DMS 273 (cell line): ENCODE measurements at regions not wholly inside any gene's neighbourhood (a gene's known extent, or its start where the extent isn't known, plus 50 kb on each side); places are given as distances from the start of the nearest gene placed in this dataset.
"Not testable (repeated sequence)": the region's sequence is repeated elsewhere in the genome, so short reads cannot be mapped to it uniquely, and the experiment has no call there.

ENCODE experiments used
- DNase-seq: peaks from one replicate; lab custom pipeline; 2025; ENCODE audit not compliant: unreplicated experiment; lab: John Stamatoyannopoulos, UW

- DNase-seq: peak; percentile 37
Measured at GRCh38 chr18:26654616-26655524, 106.5 kb upstream of the KCTD1 start.

DNA sequence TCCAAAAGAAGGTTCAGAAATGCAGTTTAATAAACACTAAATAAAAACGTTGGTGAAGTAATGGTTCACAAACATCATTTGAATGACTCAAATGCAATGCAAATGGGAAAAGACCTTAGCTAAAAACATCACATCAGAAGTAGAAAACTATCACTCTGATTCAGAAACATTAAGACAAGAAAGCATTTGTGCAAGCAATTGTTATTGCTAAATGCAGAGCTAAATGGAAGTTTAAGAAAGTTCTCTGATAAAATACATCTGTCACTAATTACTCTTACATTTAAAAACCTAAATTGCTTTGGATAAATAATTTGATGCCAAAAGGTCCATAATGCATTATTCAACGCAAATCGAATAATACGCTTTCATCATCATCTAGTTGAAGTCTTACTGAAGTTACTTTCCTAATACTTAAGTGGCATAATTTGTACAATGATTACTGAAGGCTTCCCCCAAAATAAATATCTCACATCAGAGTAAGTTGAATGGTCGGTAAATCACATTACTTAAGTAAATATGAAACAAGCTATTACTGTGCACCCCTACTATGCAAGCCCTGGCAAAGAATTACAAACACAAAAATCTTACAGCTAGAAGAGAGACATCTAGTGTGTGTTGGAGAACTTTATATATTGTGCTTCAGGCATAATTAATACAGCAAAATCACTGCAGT, 105.7 kb upstream of the KCTD1 start:
- DNase-seq: no peak

- DNase-seq: no peak
Measured at GRCh38 chr18:26652501-26652900, 104.1 kb upstream of the KCTD1 start.

DNA sequence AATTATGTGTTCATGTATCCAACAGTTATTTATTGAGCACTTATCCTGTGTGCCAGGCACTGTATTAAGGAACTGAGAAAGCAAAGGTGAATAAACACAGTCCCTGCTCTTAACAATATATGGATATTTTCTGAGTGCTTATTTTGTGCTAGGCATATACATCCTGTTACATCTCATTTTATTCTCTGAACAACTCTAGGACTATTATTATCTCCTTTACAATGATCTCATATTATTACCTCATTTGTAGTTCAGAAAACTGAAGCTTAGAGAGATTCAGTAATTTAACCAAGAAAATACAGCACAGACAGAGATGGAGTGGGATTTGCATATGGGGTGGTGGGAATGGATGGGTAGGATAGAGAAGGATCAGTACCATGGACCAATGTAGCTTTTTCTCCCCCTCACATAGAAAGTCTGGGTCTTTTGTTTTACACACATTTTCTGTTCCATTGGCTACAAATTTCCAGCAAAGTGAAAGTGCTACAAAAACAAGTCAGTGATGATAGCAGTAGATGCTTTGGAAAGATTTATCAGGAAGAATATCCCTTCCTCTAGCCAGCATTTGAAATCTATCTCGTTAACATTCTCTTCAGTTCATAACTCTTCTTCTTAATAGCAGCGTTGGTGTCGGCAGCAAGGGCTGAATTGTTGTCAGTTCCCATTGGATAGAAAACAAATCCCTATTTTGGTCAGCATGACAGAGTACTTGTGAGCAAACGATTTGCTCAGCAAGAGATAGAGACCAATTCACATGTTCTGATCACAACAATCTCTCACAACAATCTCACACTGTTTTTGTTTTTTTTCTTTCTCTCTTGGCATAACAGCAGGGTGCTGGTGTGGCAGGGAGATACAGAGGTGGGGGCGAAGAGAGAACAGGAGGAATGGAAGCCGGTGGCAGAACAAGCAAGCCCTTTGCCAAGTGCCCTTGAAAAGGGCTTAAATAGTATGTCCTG, 102.2 kb upstream of the KCTD1 start:
- DNase-seq: no peak

DNA sequence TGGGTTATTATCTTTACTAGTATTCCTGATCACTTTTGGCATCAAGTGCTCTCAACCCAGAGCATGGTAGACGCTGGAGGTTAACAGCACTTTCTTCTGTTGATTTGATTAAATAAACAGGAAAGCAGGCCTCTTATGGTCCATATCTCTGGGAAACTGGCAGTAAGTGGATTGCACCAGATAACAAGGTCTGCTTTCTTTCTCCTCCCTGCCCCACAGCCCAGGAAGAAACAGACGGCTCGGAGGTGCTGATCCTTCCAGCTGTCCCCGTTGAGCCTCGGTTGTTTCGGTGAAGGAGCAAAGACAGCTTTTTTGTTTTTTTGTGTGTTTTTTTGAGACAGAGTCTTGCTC, 100.8 kb upstream of the KCTD1 start:
- DNase-seq: no peak

DNA sequence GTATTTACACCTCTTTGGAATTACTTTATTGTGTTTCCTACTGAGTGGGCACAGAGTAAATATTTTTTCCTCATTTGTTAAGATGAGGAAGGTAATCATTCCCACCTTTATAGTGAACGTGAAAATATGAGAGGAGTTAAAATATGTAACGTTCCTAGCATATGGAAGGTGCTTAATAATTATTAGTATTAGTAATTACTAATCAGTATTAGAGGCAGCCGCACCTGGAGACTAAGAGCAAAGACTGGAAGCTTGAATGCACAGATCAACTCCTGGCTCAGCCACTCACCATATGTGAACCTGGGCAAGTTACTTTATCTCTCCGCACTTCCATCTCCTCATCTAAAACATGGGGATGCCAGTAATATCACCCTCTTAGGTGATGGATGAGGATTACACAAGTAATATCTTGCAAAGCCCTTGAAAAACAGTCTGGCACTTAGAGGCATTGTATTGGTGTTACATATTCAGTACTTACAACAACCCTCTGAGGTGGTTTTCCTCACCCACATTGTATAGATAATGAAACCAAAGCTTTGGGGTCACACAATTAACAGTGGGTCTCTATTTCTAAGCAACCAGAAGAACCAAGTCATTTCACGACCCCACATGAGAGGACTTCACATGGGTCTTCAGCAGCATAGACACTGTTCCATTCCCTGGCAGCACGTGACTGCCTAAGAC, 100.3 kb upstream of the KCTD1 start:
- no peak for DNase-seq

DNA sequence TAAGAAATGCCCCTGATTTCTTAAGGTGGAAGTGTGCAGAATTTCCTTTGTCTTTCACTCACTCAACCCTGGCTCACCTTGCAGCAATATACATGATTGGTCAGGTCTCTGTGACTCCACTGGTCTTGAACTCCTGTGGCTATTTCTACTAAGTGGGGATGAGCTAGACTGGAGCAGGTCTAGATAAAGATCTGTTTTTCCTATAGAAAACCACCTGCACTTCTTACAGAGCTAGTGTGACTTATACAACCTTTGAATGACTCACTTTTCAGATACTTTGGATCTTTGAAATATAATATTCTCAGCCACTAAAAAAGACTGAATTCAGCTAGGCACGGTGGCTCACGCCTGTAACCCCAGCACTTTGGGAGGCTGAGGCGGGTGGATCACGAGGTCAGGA, 98.5 kb upstream of the KCTD1 start:
- no peak for DNase-seq

GRCh38 chr18:26642440-26643348, 94.3 kb upstream of the KCTD1 start:
- no peak for DNase-seq

GRCh38 chr18:26640541-26640940, 92.2 kb upstream of the KCTD1 start:
- DNase-seq: no peak

GRCh38 chr18:26639149-26639548, 90.8 kb upstream of the KCTD1 start:
- no peak for DNase-seq

DNA sequence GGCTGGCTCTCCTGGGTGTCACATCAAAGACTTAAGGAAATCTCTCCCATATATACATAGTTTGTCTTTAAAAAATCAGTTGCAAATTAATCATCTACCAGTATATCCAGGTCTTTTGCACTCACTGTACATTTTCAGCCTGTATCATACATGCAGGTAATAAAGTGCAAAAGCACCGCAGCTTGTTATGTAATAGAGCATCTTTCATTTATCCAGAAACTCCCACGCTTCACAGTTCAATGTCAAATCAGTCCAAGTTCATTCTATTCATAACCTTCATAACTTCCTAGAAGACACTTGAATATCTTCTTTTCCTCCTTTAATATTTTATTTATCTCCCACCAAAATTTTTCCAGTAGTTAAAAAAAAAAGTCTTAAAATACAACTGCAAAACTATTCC, 89.6 kb upstream of the KCTD1 start:
- no peak for DNase-seq

DNA sequence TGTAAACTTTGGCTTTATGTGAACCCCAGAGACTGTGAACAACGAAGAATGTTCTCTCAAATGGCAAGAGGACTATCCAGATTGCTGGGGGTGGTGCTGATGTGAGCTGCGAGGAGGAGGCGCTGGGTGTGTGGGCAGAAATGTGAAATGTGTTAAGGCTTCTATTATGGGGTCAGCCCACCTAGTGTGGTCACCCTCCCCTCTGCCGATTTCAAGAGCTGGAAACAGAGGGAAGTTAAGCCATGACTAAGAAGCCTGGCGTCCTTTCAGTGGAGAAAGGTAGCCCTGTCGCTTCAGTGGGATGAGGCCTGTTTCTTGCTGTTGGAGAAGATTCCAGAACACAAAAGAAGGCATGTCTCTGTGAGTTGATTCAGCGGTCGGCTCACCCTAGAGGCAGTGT, 89.0 kb upstream of the KCTD1 start:
- no peak for DNase-seq

DNA sequence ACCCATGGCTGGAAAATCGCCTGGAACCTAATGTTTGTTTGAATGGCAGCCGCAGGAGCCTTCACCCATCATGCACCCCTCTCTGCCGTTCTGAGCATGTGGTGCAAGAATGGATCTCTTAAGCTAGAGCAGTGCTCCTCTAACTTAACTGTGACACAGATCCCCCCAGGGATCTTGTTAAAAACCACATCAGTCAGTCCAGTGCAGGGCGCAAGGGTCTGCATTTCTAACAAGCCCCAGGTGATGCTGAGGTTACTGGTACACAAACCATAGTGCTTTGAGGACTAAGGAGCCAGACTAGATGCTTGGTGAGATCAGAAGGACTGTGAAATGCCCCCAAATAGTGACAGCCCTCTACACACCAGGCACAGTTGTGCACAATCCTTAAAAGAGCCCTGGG, 87.1 kb upstream of the KCTD1 start:
- no peak for DNase-seq

DNA sequence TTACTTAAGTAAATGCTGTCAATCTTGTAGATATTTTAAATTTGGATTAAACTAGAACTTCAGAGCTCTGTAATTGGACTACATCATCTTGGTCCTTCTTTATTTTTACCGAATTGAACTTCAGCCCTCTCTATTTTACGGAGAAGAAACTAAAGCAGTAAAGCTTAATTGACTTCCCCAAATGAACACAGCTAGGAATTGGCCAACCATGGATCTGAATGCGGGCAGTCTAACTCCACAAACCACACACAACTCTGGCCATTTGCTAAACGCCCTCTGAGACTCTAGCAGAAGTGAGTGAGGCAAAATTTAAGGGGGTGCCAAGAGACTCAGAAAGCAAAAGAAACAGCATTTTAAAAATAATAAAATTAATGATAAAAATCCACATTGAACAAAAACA, 86.3 kb upstream of the KCTD1 start:
- DNase-seq: no peak

DNA sequence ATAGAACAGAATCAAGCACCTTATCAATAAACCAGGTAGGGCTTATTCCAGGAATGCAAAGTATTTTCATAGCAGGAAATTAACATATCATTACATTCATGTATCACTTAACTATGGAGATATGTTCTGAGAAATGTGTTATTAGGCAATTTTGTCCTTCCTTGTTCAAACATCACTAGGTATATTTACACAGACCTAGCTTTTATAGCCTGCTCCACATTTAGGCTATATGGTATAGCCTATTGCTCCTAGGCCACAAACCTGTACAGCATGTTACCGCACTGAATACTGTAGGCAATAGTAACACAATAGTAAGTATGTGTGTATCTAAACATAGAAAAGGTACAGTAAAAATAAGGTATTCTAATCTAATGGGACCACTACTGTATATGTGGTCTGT, 82.8 kb upstream of the KCTD1 start:
- DNase-seq: no peak

- DNase-seq: no peak
Measured at GRCh38 chr18:26630596-26630995, 82.2 kb upstream of the KCTD1 start.

GRCh38 chr18:26628017-26628416, 79.7 kb upstream of the KCTD1 start:
- DNase-seq: no peak

GRCh38 chr18:26624443-26624842, 76.1 kb upstream of the KCTD1 start:
- no peak for DNase-seq

DNA sequence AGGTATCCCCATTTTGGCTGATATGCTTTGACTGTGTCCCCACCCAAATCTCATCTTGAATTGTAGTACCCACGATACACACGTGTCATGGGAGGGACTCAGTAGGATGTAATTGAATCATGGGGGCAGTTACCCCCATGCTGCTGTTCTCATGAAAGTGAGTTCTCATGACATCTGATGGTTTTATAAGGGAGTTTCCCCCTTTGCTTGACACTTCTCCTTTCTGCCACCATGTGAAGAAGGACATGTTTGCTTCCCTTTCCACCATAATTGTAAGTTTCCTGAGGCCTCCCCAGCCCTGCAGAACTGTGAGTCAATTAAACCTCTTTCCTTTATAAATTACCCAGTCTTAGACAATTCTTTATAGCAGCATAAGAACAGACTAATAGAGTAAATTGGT, 75.0 kb upstream of the KCTD1 start:
- not testable (repeated sequence) for DNase-seq
